HL-60 (cell line): ENCODE measurements at regions not wholly inside any gene's neighbourhood (a gene's known extent, or its start where the extent isn't known, plus 50 kb on each side); places are given as distances from the start of the nearest gene placed in this dataset.

ENCODE experiments used
- DNase-seq, 2 experiments: peaks; one replicate each; pipeline ENCODE4 v3.0.0-alpha.2; 2010 to 2020; ENCODE audit warnings: low read depth in 1 of 2, low spot score in 1 of 2
- H3K27ac ChIP-seq: fragments of 250-450 bp; sonication (Bioruptor Pico); replicated peaks from 2 replicates; pipeline ENCODE4 v1.5.1; 2020; ENCODE audit warnings: mild to moderate bottlenecking, moderate library complexity
- H3K27me3 ChIP-seq: fragments of 250-450 bp; sonication (Bioruptor Pico); 2 replicates; pipeline ENCODE4 v1.5.1; 2021; ENCODE audit warnings: mild to moderate bottlenecking, moderate library complexity; ENCODE audit not compliant: insufficient read depth, poor library complexity, severe bottlenecking
- H3K4me3 ChIP-seq: replicated peaks from 2 replicates; pipeline ENCODE4 v1.5.1; 2011; ENCODE audit warnings: mild to moderate bottlenecking, control low read depth, low read length; ENCODE audit not compliant: insufficient read depth
- GABPA ChIP-seq: IDR thresholded peaks from 2 replicates; pipeline ENCODE4 v1.6.1; 2012; ENCODE audit warnings: low read depth
- POLR2AphosphoS5 ChIP-seq: IDR thresholded peaks from 2 replicates; pipeline ENCODE4 v1.6.1; 2012; ENCODE audit warnings: low read depth
- SPI1 ChIP-seq: IDR thresholded peaks from 2 replicates; pipeline ENCODE4 v1.6.1; 2012; ENCODE audit warnings: low read depth, mild to moderate bottlenecking, borderline replicate concordance
- TF ChIP-seq, protein P1 (sequence below): IDR thresholded peaks from 2 replicates; pipeline ENCODE4 v1.6.1; 2012; ENCODE audit warnings: low read depth; ENCODE audit not compliant: insufficient replicate concordance
- TF ChIP-seq, protein P2 (sequence below): IDR thresholded peaks from one replicate; pipeline ENCODE4 v1.5.1; 2011; ENCODE audit warnings: low read length, control low read depth, inconsistent platforms; ENCODE audit not compliant: insufficient read depth

DNA sequence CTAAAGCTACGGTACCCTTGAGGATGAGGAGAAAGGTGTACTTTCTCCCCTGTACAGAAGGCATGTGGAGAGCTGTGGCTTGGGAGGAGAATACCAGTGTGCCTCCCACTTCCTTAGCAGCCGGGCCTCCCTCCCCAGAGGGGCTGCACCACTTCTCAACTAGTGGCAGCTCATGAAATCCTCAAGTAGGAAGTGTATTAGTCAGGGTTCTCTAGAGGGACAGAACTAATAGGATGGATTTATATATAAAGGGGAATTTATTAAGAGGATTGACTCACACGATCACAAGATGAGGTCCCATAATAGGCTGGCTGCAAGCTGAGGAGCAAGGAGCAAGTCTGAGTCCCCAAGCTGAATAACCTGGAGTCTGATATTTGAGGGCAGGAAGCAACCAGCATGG is 53.1 kb upstream of the PPP2R5A start:
- H3K27ac ChIP-seq, result no peak overlapping the region
- H3K27me3 ChIP-seq, result no peaks in the 10 kb centered on the region
- TF ChIP-seq, protein P1, sequence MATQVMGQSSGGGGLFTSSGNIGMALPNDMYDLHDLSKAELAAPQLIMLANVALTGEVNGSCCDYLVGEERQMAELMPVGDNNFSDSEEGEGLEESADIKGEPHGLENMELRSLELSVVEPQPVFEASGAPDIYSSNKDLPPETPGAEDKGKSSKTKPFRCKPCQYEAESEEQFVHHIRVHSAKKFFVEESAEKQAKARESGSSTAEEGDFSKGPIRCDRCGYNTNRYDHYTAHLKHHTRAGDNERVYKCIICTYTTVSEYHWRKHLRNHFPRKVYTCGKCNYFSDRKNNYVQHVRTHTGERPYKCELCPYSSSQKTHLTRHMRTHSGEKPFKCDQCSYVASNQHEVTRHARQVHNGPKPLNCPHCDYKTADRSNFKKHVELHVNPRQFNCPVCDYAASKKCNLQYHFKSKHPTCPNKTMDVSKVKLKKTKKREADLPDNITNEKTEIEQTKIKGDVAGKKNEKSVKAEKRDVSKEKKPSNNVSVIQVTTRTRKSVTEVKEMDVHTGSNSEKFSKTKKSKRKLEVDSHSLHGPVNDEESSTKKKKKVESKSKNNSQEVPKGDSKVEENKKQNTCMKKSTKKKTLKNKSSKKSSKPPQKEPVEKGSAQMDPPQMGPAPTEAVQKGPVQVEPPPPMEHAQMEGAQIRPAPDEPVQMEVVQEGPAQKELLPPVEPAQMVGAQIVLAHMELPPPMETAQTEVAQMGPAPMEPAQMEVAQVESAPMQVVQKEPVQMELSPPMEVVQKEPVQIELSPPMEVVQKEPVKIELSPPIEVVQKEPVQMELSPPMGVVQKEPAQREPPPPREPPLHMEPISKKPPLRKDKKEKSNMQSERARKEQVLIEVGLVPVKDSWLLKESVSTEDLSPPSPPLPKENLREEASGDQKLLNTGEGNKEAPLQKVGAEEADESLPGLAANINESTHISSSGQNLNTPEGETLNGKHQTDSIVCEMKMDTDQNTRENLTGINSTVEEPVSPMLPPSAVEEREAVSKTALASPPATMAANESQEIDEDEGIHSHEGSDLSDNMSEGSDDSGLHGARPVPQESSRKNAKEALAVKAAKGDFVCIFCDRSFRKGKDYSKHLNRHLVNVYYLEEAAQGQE, result no peak
- TF ChIP-seq, protein P2, sequence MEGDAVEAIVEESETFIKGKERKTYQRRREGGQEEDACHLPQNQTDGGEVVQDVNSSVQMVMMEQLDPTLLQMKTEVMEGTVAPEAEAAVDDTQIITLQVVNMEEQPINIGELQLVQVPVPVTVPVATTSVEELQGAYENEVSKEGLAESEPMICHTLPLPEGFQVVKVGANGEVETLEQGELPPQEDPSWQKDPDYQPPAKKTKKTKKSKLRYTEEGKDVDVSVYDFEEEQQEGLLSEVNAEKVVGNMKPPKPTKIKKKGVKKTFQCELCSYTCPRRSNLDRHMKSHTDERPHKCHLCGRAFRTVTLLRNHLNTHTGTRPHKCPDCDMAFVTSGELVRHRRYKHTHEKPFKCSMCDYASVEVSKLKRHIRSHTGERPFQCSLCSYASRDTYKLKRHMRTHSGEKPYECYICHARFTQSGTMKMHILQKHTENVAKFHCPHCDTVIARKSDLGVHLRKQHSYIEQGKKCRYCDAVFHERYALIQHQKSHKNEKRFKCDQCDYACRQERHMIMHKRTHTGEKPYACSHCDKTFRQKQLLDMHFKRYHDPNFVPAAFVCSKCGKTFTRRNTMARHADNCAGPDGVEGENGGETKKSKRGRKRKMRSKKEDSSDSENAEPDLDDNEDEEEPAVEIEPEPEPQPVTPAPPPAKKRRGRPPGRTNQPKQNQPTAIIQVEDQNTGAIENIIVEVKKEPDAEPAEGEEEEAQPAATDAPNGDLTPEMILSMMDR, result no peak
- TF ChIP-seq SPI1 (peak; percentile 75; the same call in 1 of the 2 replicates), POLR2AphosphoS5 (no peak), GABPA (no peak)
- H3K4me3 ChIP-seq, result no peak overlapping the region
- peak in 1 of 2 experiments; percentile 62 for DNase-seq

DNA sequence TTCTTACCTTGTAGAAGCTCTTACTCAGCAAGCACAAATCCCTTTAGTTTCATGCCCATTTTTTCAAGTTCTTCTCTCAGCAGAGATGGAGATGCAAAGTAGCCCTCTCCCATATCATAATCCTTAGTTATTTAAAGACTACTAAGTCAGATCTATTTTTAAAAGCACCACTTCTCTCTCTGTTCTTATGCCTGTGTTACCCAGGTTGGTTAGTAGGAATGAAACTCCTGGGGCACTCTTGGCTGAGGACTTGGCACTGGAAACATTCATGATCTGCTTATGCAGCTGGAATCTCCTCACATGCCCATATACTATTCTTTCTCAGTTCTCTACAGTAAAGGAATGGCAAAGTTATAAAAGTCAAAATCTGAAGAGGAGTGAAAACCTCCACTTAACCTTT is 51.9 kb upstream of the PPP2R5A start:
- H3K27ac ChIP-seq, result no peak overlapping the region
- no peak overlapping the region for H3K4me3 ChIP-seq
- TF ChIP-seq SPI1, result no peak
- no peak for TF ChIP-seq GABPA
- TF ChIP-seq, protein P2, result no peak
- no peak for TF ChIP-seq POLR2AphosphoS5
- TF ChIP-seq, protein P1, result no peak
- no peaks in the 10 kb centered on the region for H3K27me3 ChIP-seq
- DNase-seq, result no peak

DNA sequence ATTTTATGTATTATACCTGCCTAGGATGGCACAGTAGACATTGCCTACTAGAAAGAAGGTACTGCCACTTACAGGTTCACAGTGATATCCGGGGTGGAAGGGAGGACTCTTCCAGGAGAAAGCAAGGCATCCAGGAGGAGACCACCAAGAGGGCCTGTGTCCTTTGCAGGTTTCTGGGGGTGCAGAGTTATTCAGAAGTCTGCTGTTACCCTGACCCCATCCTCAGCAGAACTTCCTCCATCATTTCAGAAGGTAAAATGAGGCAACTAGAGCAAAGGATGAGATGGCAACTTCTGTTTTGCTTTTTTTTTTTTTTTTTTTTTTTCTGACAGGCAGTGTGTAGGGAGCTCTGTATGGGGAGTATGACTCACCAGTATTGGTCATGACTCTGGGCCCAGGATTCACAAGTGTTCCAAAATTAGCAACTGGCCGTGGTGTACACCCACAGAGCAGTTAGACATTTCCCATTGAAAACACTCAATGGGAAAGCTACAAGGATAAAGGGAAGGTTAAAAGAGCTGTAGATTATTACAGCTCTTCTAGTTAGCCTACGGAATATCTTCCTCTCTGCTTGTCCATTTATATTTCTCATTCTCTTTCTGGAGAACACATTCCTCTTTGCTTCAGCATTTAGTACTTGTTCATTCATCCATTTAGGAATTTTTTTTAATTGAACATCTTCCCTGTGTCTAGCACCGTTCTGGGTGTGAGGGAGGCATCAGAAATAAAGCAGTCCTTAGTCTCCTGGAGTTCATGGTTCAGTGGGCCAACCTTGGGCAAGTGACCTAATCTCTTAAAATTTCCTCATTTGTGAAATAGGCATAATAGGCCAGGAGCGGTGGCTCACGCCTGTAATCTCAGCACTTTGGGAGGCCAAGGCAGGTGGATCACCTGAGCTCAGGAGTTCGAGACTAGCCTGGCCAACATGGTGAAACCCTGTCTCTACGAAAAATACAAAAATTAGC is 50.5 kb upstream of the PPP2R5A start:
- DNase-seq, result peak; percentile 70 to 76
- Histone ChIP-seq H3K27me3 (no peaks in the 10 kb centered on the region), H3K4me3 (no peak overlapping the region), H3K27ac (peak overlapping the region; percentile 45)
- no peak for TF ChIP-seq SPI1
- TF ChIP-seq GABPA, result no peak
- TF ChIP-seq, protein P1, result no peak
- TF ChIP-seq, protein P2, result no peak
- TF ChIP-seq POLR2AphosphoS5, result no peak
